ENCODE measurements at regions not wholly inside any gene's neighbourhood (a gene's known extent, or its start where the extent isn't known, plus 50 kb on each side); places are given as distances from the start of the nearest gene placed in this dataset.
"Not testable (repeated sequence)": the region's sequence is repeated elsewhere in the genome, so short reads cannot be mapped to it uniquely, and the experiment has no call there.

- H3K14ac ChIP-seq (ENCODE audit: low read length in 2 of 2): no peak overlapping the region
- no peak overlapping the region for H3K23ac ChIP-seq (ENCODE audit: low read length in 2 of 2)
- no peak overlapping the region for H2AK5ac ChIP-seq (ENCODE audit: low read length, severe bottlenecking)
- H3K36me3 ChIP-seq (ENCODE audit: control insufficient read depth in 1 of 2, insufficient read depth in 2 of 2, low read depth in 1 of 2, low read length in 2 of 2): no peaks in the 10 kb centered on the region
- H3K4me1 ChIP-seq (ENCODE audit: control insufficient read depth, insufficient read depth, low read depth, low read length): peaks cover 5% of the 10 kb centered on the region
- H2BK5ac ChIP-seq (ENCODE audit: low read depth, low read length, poor library complexity, severe bottlenecking): no peak overlapping the region
- no peak overlapping the region for H2BK12ac ChIP-seq (ENCODE audit: low read length in 2 of 2)
- H3K18ac ChIP-seq (ENCODE audit: low read depth in 1 of 2, low read length in 2 of 2): no peak overlapping the region
- DNase-seq: no peak
- no peak overlapping the region for H4K8ac ChIP-seq (ENCODE audit: low read length)
- H3K27me3 ChIP-seq (ENCODE audit: control insufficient read depth in 1 of 2, insufficient read depth in 1 of 2, low read length in 2 of 2): no peaks in the 10 kb centered on the region
- H3K4me2 ChIP-seq (ENCODE audit: low read length, poor library complexity, severe bottlenecking): no peak overlapping the region
- peak overlapping the region; percentile 82 for H3K27ac ChIP-seq (ENCODE audit: low read length, poor library complexity, severe bottlenecking)
- no peak overlapping the region for H4K91ac ChIP-seq (ENCODE audit: low read length)
- no peak overlapping the region for H3K4ac ChIP-seq (ENCODE audit: low read depth in 1 of 2, low read length in 2 of 2)
- no peaks in the 10 kb centered on the region for H3K9me3 ChIP-seq (ENCODE audit: control insufficient read depth, low read length)
- H3K9ac ChIP-seq (ENCODE audit: low read length): no peak overlapping the region
- H3K4me3 ChIP-seq (ENCODE audit: insufficient read depth in 1 of 2, low read depth in 1 of 2, low read length in 2 of 2): no peak overlapping the region
- 20% methylated on average over 1 of the region's 1 CpG for WGBS
- no peak overlapping the region for H2AFZ ChIP-seq (ENCODE audit: low read depth, low read length)
- no peak overlapping the region for H2BK120ac ChIP-seq (ENCODE audit: low read depth, low read length)
- H3K79me1 ChIP-seq (replicated peaks; ENCODE audit: low read length, poor library complexity, severe bottlenecking): no peaks in the 10 kb centered on the region
- no peak overlapping the region for H2BK15ac ChIP-seq (ENCODE audit: low read depth, poor library complexity, severe bottlenecking)
Observed at GRCh38 chr12:67716817-67717216, 68.3 kb downstream of the DYRK2 start.

GRCh38 chr12:67719303-67719702, 70.8 kb downstream of the DYRK2 start:
- not testable (repeated sequence) for H4K91ac ChIP-seq (ENCODE audit: low read length); H3K9ac ChIP-seq (ENCODE audit: low read length); H3K14ac ChIP-seq (ENCODE audit: low read length in 2 of 2); H2BK120ac ChIP-seq (ENCODE audit: low read depth, low read length); H2BK12ac ChIP-seq (ENCODE audit: low read length in 2 of 2); H2AFZ ChIP-seq (ENCODE audit: low read depth, low read length); H3K36me3 ChIP-seq (ENCODE audit: control insufficient read depth in 1 of 2, insufficient read depth in 2 of 2, low read depth in 1 of 2, low read length in 2 of 2); H2AK5ac ChIP-seq (ENCODE audit: low read length, severe bottlenecking); H3K79me1 ChIP-seq (replicated peaks; ENCODE audit: low read length, poor library complexity, severe bottlenecking); H3K4me3 ChIP-seq (ENCODE audit: insufficient read depth in 1 of 2, low read depth in 1 of 2, low read length in 2 of 2); H2BK15ac ChIP-seq (ENCODE audit: low read depth, poor library complexity, severe bottlenecking); H3K4ac ChIP-seq (ENCODE audit: low read depth in 1 of 2, low read length in 2 of 2); H3K9me3 ChIP-seq (ENCODE audit: control insufficient read depth, low read length); H3K4me2 ChIP-seq (ENCODE audit: low read length, poor library complexity, severe bottlenecking); H3K4me1 ChIP-seq (ENCODE audit: control insufficient read depth, insufficient read depth, low read depth, low read length); H3K23ac ChIP-seq (ENCODE audit: low read length in 2 of 2); H3K18ac ChIP-seq (ENCODE audit: low read depth in 1 of 2, low read length in 2 of 2); H4K8ac ChIP-seq (ENCODE audit: low read length); H2BK5ac ChIP-seq (ENCODE audit: low read depth, low read length, poor library complexity, severe bottlenecking); H3K27ac ChIP-seq (ENCODE audit: low read length, poor library complexity, severe bottlenecking); H3K27me3 ChIP-seq (ENCODE audit: control insufficient read depth in 1 of 2, insufficient read depth in 1 of 2, low read length in 2 of 2); DNase-seq
- WGBS: over 99% methylated on average over 17 of the region's 30 CpGs

DNA sequence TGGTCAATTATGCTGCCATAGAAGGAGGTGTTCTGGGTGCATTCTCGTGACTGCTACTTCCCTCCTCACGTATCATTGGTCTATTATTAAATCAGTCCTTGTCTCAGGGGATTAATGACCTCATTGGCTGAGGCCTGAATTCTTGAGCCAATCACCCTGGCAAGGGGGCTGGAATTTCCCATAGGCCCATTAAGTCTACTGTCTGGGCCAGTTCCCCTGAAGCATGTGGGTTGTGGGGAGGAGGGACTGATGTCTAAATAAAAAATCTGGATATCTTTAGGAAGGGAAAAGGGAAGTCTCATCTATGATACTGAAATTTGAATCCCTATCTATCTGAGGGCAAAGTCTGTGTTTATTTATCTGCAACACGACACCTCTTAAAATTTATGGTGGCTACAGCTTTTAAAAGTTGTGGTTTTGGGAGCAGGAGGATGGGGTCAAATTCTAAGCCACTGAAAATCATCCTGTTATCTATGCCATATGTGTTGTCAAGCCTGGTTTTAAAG, 71.9 kb downstream of the DYRK2 start:
- 20% methylated on average over 1 of the region's 3 CpGs for WGBS
- peaks cover 5% of the 10 kb centered on the region for H3K4me1 ChIP-seq (ENCODE audit: control insufficient read depth, insufficient read depth, low read depth, low read length)
- no peak overlapping the region for H3K4ac ChIP-seq (ENCODE audit: low read depth in 1 of 2, low read length in 2 of 2)

GRCh38 chr12:67721248-67721647, 72.7 kb downstream of the DYRK2 start:
- H2AK5ac ChIP-seq (ENCODE audit: low read length, severe bottlenecking): peak overlapping the region; percentile 2
- peak; percentile 69 for DNase-seq
- H2BK5ac ChIP-seq (ENCODE audit: low read depth, low read length, poor library complexity, severe bottlenecking): no peak overlapping the region
- no peaks in the 10 kb centered on the region for H3K9me3 ChIP-seq (ENCODE audit: control insufficient read depth, low read length)
- no peak overlapping the region for H3K18ac ChIP-seq (ENCODE audit: low read depth in 1 of 2, low read length in 2 of 2)
- no peak overlapping the region for H2BK120ac ChIP-seq (ENCODE audit: low read depth, low read length)
- H3K9ac ChIP-seq (ENCODE audit: low read length): no peak overlapping the region
- H4K91ac ChIP-seq (ENCODE audit: low read length): no peak overlapping the region
- H3K27ac ChIP-seq (ENCODE audit: low read length, poor library complexity, severe bottlenecking): no peak overlapping the region
- H3K36me3 ChIP-seq (ENCODE audit: control insufficient read depth in 1 of 2, insufficient read depth in 2 of 2, low read depth in 1 of 2, low read length in 2 of 2): no peaks in the 10 kb centered on the region
- 81% methylated on average over 4 of the region's 4 CpGs for WGBS
- no peak overlapping the region for H3K4me3 ChIP-seq (ENCODE audit: insufficient read depth in 1 of 2, low read depth in 1 of 2, low read length in 2 of 2)
- H2BK12ac ChIP-seq (ENCODE audit: low read length in 2 of 2): peak overlapping the region; percentile 79 to 90
- no peaks in the 10 kb centered on the region for H3K79me1 ChIP-seq (replicated peaks; ENCODE audit: low read length, poor library complexity, severe bottlenecking)
- H4K8ac ChIP-seq (ENCODE audit: low read length): peak overlapping the region; percentile 10
- peak overlapping the region in 1 of 2 experiments; percentile 26 for H3K14ac ChIP-seq (ENCODE audit: low read length in 2 of 2)
- peak overlapping the region in 1 of 2 experiments; percentile 81 for H3K4ac ChIP-seq (ENCODE audit: low read depth in 1 of 2, low read length in 2 of 2)
- no peak overlapping the region for H3K23ac ChIP-seq (ENCODE audit: low read length in 2 of 2)
- H3K4me2 ChIP-seq (ENCODE audit: low read length, poor library complexity, severe bottlenecking): no peak overlapping the region
- no peak overlapping the region for H2AFZ ChIP-seq (ENCODE audit: low read depth, low read length)
- peaks cover 5% of the 10 kb centered on the region for H3K4me1 ChIP-seq (ENCODE audit: control insufficient read depth, insufficient read depth, low read depth, low read length)
- no peaks in the 10 kb centered on the region for H3K27me3 ChIP-seq (ENCODE audit: control insufficient read depth in 1 of 2, insufficient read depth in 1 of 2, low read length in 2 of 2)
- H2BK15ac ChIP-seq (ENCODE audit: low read depth, poor library complexity, severe bottlenecking): no peak overlapping the region

More for the DNA sequence above, 71.9 kb downstream of the DYRK2 start:
- no peak overlapping the region for H2BK12ac ChIP-seq (ENCODE audit: low read length in 2 of 2)
- H3K79me1 ChIP-seq (replicated peaks; ENCODE audit: low read length, poor library complexity, severe bottlenecking): no peaks in the 10 kb centered on the region
- no peak overlapping the region for H3K4me3 ChIP-seq (ENCODE audit: insufficient read depth in 1 of 2, low read depth in 1 of 2, low read length in 2 of 2)
- no peak overlapping the region for H3K9ac ChIP-seq (ENCODE audit: low read length)
- no peaks in the 10 kb centered on the region for H3K9me3 ChIP-seq (ENCODE audit: control insufficient read depth, low read length)
- H4K8ac ChIP-seq (ENCODE audit: low read length): no peak overlapping the region
- no peak overlapping the region for H2AK5ac ChIP-seq (ENCODE audit: low read length, severe bottlenecking)
- no peak overlapping the region for H3K4me2 ChIP-seq (ENCODE audit: low read length, poor library complexity, severe bottlenecking)
- H3K27ac ChIP-seq (ENCODE audit: low read length, poor library complexity, severe bottlenecking): no peak overlapping the region
- peak overlapping the region in 1 of 2 experiments; percentile 28 for H3K18ac ChIP-seq (ENCODE audit: low read depth in 1 of 2, low read length in 2 of 2)
- no peak overlapping the region for H3K23ac ChIP-seq (ENCODE audit: low read length in 2 of 2)
- no peak overlapping the region for H3K14ac ChIP-seq (ENCODE audit: low read length in 2 of 2)
- no peak overlapping the region for H2AFZ ChIP-seq (ENCODE audit: low read depth, low read length)
- H4K91ac ChIP-seq (ENCODE audit: low read length): no peak overlapping the region
- no peaks in the 10 kb centered on the region for H3K36me3 ChIP-seq (ENCODE audit: control insufficient read depth in 1 of 2, insufficient read depth in 2 of 2, low read depth in 1 of 2, low read length in 2 of 2)
- peak; percentile 89 for DNase-seq
- H3K27me3 ChIP-seq (ENCODE audit: control insufficient read depth in 1 of 2, insufficient read depth in 1 of 2, low read length in 2 of 2): no peaks in the 10 kb centered on the region
- no peak overlapping the region for H2BK5ac ChIP-seq (ENCODE audit: low read depth, low read length, poor library complexity, severe bottlenecking)
- H2BK15ac ChIP-seq (ENCODE audit: low read depth, poor library complexity, severe bottlenecking): no peak overlapping the region
- no peak overlapping the region for H2BK120ac ChIP-seq (ENCODE audit: low read depth, low read length)

Measured in mesenchymal stem cell (in vitro differentiated cells and primary cell).